Body of pancreas (tissue), 4 donors: ENCODE measurements at regions not wholly inside any gene's neighbourhood (a gene's known extent, or its start where the extent isn't known, plus 50 kb on each side); places are given as distances from the start of the nearest gene placed in this dataset.
"Not testable (repeated sequence)": the region's sequence is repeated elsewhere in the genome, so short reads cannot be mapped to it uniquely, and the experiment has no call there.

Experiments
- ATAC-seq: fragments of 150-250 bp; one replicate; pipeline ENCODE4 v1.9.1; 2016
- DNase-seq, 4 donors: peaks; one replicate each; pipeline ENCODE4 v3.0.0-alpha.2; 2019
- H3K27ac ChIP-seq, 4 donors: fragments of 200-600 bp; sonication (generic); 1 replicate in 3 of 4; 2 replicates in 1 of 4; pipeline versions ENCODE4 v1.5.1 to v1.6.1; 2016 to 2019; ENCODE audit warnings: mild to moderate bottlenecking in 1 of 4, mixed read lengths in 1 of 4, moderate library complexity in 1 of 4
- H3K27me3 ChIP-seq, 2 donors: fragments of 200-600 bp; sonication (generic); one replicate each; pipeline ENCODE4 v1.6.0; 2016; ENCODE audit warnings: mild to moderate bottlenecking in 1 of 2
- H3K36me3 ChIP-seq, 2 donors: fragments of 200-600 bp; sonication (generic); replicated peaks in 1 of 2; 2 replicates each; pipeline ENCODE4 v1.5.1; 2016; ENCODE audit warnings: low read depth in 2 of 2; ENCODE audit not compliant: insufficient read depth in 1 of 2
- H3K4me1 ChIP-seq: fragments of 200-600 bp; sonication (generic); one replicate; pipeline ENCODE4 v1.6.0; 2016
- H3K4me3 ChIP-seq, 2 donors: fragments of 200-600 bp; sonication (generic); 1 replicate in 1 of 2; 2 replicates in 1 of 2; pipeline ENCODE4 v1.5.1; 2016 to 2019
- H3K9me3 ChIP-seq, 3 donors: fragments of 200-600 bp; sonication (generic); 1 replicate in 2 of 3; 2 replicates in 1 of 3; pipeline ENCODE4 v1.5.1; 2016
- POLR2A ChIP-seq, 3 donors: fragments of 450-650 bp; IDR thresholded peaks; one replicate each; pipeline ENCODE4 v1.6.1; 2016; ENCODE audit warnings: antibody characterized with exemption in 3 of 3, mild to moderate bottlenecking in 2 of 3
- WGBS, 2 donors: methylation state at CpG; one replicate each; pipeline ENCODE4 v1.1.5; 2017; 5-methylcytosine and 5-hydroxymethylcytosine counted together
- intact Hi-C: fragments of 100-400 bp; cut with DNase I; formaldehyde crosslinking; loops from one replicate; pipeline ENCODE4 v1.15.1; 2023
- TF ChIP-seq, protein P1 (sequence below), 7 experiments: fragments of 450-650 bp in 4 of 7; fragments of 200-600 bp in 3 of 7; sonication (generic) in 3 of 7; IDR thresholded peaks; one replicate each; pipeline ENCODE4 v1.5.1; 2016 to 2019; ENCODE audit warnings: antibody characterized with exemption in 7 of 7

DNA sequence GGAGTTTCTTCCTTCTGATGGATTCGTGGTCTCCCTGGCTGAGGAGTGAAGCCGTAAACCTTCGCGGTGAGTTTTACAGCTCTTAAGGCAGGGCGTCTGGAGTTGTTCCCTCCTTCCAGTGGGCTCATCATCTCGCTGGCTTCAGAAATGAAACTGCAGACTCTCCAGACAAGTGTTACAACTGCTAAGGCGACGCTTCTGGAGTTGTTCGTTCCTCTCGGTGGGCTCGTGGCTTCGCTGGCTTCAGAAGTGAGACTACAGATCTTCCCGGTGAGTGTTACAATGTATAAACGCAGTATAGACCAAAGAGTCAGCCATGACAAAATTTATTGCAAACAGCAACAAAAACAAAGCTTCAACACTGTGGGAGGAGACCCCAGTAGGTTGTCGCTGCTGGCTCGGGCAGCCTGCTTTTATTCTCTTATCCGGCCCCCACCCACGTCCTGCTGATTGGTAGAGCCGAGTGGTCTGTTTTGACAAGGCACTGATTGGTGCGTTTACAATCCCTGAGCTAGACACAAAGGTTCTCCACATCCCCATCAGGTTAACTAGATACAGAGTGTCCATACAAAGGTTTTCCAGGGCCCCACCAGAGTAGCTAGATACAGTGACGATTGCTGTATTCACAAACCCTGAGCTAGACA, 113.2 kb downstream of the GPX5 start:
- intact Hi-C loops, result no loop called here
- no peaks in the 10 kb centered on the region for H3K9me3 ChIP-seq
- TF ChIP-seq, protein P1, sequence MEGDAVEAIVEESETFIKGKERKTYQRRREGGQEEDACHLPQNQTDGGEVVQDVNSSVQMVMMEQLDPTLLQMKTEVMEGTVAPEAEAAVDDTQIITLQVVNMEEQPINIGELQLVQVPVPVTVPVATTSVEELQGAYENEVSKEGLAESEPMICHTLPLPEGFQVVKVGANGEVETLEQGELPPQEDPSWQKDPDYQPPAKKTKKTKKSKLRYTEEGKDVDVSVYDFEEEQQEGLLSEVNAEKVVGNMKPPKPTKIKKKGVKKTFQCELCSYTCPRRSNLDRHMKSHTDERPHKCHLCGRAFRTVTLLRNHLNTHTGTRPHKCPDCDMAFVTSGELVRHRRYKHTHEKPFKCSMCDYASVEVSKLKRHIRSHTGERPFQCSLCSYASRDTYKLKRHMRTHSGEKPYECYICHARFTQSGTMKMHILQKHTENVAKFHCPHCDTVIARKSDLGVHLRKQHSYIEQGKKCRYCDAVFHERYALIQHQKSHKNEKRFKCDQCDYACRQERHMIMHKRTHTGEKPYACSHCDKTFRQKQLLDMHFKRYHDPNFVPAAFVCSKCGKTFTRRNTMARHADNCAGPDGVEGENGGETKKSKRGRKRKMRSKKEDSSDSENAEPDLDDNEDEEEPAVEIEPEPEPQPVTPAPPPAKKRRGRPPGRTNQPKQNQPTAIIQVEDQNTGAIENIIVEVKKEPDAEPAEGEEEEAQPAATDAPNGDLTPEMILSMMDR (IDR thresholded peaks at IDR 0.05), result no peak
- no peak for TF ChIP-seq POLR2A (IDR thresholded peaks at IDR 0.05)
- H3K4me1 ChIP-seq, result peaks cover 10% of the 10 kb centered on the region
- H3K27me3 ChIP-seq, result no peaks in the 10 kb centered on the region
- H3K36me3 ChIP-seq, result no peaks in the 10 kb centered on the region
- DNase-seq, result no peak
- ATAC-seq, result no peak
- WGBS, 2 donors, result 78 to 86% methylated on average over 20 to 21 of the region's 21 CpGs
- no peak overlapping the region for H3K27ac ChIP-seq
- no peak overlapping the region for H3K4me3 ChIP-seq

DNA sequence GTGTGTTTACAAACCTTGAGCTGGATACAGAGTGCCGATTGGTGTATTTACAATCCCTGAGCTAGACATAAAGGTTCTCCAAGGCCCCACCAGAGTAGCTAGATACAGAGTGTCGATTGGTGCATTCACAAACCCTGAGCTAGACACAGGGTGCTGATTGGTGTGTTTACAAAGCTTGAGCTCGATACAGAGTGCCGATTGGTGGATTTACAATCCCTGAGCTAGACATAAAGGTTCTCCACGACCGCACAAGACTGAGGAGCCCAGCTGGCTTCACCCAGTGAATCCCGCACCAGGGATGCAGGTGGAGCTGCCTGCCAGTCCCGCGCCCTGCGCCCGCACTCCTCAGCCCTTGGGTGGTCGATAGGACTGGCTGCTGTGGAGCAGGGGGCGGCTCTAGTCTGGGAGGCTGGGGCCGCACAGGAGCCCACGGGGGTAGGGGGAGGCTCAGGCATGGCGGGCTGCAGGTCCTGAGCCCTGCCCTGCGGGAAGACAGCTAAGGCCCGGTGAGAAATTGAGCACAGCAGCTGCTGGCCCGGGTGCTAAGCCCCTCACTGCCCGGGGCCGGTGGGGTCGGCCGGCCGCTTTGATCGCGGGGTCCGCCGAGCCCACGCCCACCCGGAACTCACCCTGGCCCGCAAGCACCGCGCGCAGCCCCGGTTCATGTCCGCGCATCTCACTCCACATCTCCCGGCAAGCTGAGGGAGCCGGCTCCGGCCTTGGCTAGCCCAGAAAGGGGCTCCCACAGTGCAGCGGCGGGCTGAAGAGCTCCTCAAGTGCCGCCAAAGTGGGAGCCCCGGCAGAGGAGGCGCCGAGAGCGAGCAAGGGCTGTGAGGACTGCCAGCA, 114.0 kb downstream of the GPX5 start:
- H3K27ac ChIP-seq, H3K4me1 ChIP-seq, ATAC-seq, H3K4me3 ChIP-seq, intact Hi-C loops, H3K36me3 ChIP-seq, H3K27me3 ChIP-seq, DNase-seq, H3K9me3 ChIP-seq: not testable (repeated sequence)
- 84 to 86% methylated on average over 14 to 45 of the region's 47 CpGs for WGBS, 2 donors

DNA sequence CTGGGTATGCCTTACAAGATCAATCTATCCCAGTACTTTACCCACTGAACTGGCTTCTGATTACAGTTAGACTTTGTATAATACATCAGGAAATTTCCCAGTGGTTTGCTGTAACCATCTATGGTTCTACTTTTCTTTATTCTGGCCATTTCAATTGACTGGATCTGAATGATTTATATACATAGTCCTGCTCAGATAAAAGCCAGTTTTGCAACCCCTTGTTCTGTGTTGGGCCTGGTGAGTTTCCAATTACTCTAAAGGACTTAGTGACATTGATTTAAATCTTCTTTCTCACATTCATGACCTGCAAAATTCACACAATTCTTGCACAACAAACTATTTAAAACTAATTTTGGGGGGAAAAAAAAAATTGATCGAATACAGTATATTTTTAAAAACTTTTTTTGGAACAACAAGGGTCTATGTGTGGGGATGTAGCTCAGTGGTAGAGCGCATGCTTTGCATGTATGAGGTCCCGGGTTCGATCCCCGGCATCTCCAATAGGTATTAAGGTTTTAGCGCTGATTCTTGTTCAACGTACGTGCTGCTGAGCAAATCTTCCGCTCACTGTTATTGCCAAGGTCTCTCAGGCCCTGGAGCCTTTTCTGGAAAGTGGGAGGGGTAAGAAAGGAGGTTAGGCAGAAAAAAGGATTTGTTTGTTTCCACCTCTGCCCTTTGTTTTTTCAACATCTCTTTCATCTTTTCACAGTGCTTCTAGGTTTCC, 117.5 kb downstream of the GPX5 start:
- intact Hi-C loops, result no loop called here
- Histone ChIP-seq H3K4me1 (peaks cover 3% of the 10 kb centered on the region), H3K27ac (no peak overlapping the region), H3K9me3 (no peaks in the 10 kb centered on the region), H3K4me3 (no peak overlapping the region), H3K27me3 (no peaks in the 10 kb centered on the region), H3K36me3 (no peaks in the 10 kb centered on the region)
- ATAC-seq (no peak), DNase-seq (no peak)
- WGBS, 2 donors, result 8 to 16% methylated on average over 9 of the region's 9 CpGs
- no peak for TF ChIP-seq POLR2A (IDR thresholded peaks at IDR 0.05)
- TF ChIP-seq, protein P1 (IDR thresholded peaks at IDR 0.05), result no peak

DNA sequence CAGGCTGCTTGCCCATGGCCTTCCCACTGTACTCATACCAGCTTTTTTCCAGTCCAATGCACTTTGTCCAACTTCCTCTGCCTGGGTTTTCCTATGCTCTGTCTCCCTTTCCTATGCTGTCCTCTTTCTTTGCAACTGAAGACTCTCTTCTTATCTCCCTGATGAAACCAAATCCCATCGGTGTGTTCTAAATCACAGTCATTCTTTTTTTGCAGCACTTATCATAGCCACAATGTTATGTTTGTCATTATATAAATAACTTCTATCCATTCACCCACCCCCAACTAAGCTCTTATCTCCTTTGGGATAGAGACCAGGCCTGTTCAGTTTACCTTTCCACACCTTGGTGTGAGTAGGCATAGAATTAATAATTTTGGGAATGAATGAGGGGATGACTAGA, 121.0 kb downstream of the GPX5 start:
- ATAC-seq (no peak), DNase-seq (no peak)
- intact Hi-C loops, result no loop called here
- Histone ChIP-seq H3K4me1 (peaks cover 9% of the 10 kb centered on the region), H3K27ac (no peak overlapping the region), H3K4me3 (no peak overlapping the region), H3K27me3 (peaks cover 0 to 10% of the 10 kb centered on the region in 2 donors), H3K36me3 (no peaks in the 10 kb centered on the region), H3K9me3 (no peaks in the 10 kb centered on the region)
- WGBS, 2 donors, result 20 to 26% methylated on average over 1 of the region's 1 CpG
- TF ChIP-seq POLR2A (IDR thresholded peaks at IDR 0.05), result no peak

DNA sequence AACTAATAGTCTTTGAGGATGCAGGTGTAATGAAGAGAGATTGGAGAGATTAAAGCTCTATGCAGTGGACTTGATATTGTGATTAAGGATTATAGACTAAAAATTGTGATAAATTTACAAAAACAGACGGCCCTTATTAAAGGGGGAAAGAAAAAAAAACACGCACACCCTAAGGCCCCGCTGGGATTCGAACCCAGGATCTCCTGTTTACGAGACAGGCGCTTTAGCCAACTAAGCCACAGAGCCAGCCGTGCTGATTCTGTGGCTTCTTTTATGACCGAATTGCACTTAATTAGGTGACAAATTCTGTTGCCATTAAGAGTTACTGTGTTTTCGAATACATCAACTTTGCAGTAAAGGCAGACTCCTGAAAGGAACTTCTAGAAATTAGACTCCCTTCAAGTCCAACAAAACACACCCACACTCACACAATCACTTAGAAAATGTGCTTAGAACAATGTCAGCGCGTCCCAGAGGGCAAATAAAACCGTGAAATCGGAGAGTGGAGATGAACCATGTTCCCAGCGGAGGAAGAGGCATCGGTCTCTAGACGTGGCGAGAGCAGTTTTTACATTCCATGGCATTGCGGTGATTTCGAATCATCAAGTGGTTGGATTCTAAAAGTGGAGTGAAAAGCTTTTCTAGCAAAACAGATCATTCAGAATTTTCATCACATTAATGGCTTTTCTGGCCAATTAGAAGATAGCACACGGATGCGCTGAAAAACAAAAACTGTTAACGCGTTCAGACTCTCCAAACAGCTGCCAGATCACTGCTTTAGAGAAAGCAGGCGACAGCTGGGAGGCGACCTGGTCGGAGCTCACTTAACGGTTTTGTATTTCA, 122.6 kb downstream of the GPX5 start:
- Histone ChIP-seq H3K4me3 (no peak overlapping the region), H3K27me3 (peaks cover 0 to 10% of the 10 kb centered on the region in 2 donors), H3K4me1 (peaks cover 9% of the 10 kb centered on the region), H3K27ac (no peak overlapping the region), H3K36me3 (no peaks in the 10 kb centered on the region), H3K9me3 (no peaks in the 10 kb centered on the region)
- peak; percentile 15 to 50 (median 18) for DNase-seq
- WGBS, 2 donors, result 1 to 2% methylated on average over 27 of the region's 27 CpGs
- no peak for TF ChIP-seq POLR2A (IDR thresholded peaks at IDR 0.05)
- TF ChIP-seq, protein P1 (IDR thresholded peaks at IDR 0.05), result no peak
- intact Hi-C loops, result no loop called here
- no peak for ATAC-seq
